ENCODE measurements at regions not wholly inside any gene's neighbourhood (a gene's known extent, or its start where the extent isn't known, plus 50 kb on each side); places are given as distances from the start of the nearest gene placed in this dataset.

- no peak overlapping the region for H3K4me3 ChIP-seq
- H3K27me3 ChIP-seq (ENCODE audit: low read depth), result no peaks in the 10 kb centered on the region
- intact Hi-C loops (cut with DNase I), result no loop called here
Observed at GRCh38 chr6:94622783-94623182, 954.6 kb upstream of the MANEA start.

DNA sequence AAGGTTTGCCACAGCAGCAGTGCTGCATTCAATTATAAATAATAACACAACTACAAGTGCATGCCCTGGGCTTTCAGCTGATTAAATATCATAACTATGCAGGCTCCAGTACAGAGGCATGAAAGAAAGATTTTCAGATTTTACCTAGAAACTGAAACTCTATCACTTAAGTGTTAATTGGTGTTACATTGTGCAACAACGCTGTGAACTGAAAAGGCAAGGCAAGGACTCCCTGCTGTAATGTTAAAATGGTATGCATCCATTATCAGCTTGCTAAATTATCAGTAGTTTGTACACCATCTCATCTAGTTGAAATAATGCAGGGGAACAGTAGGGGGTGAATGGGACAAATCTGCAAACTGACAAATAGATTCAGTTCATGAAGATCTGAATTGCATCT is 976.7 kb upstream of the MANEA start:
- Histone ChIP-seq H3K4me1 (no peaks in the 10 kb centered on the region), H3K27ac (no peak overlapping the region), H3K27me3 (ENCODE audit: low read depth) (no peaks in the 10 kb centered on the region), H3K9me3 (no peaks in the 10 kb centered on the region), H3K36me3 (no peaks in the 10 kb centered on the region), H3K4me3 (no peak overlapping the region)
- intact Hi-C loops (cut with DNase I), result no loop called here
- DNase-seq (no peak), ATAC-seq (no peak)
- TF ChIP-seq, protein P1, sequence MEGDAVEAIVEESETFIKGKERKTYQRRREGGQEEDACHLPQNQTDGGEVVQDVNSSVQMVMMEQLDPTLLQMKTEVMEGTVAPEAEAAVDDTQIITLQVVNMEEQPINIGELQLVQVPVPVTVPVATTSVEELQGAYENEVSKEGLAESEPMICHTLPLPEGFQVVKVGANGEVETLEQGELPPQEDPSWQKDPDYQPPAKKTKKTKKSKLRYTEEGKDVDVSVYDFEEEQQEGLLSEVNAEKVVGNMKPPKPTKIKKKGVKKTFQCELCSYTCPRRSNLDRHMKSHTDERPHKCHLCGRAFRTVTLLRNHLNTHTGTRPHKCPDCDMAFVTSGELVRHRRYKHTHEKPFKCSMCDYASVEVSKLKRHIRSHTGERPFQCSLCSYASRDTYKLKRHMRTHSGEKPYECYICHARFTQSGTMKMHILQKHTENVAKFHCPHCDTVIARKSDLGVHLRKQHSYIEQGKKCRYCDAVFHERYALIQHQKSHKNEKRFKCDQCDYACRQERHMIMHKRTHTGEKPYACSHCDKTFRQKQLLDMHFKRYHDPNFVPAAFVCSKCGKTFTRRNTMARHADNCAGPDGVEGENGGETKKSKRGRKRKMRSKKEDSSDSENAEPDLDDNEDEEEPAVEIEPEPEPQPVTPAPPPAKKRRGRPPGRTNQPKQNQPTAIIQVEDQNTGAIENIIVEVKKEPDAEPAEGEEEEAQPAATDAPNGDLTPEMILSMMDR (IDR thresholded peaks at IDR 0.05), result no peak

More at GRCh38 chr6:94622783-94623182, 954.6 kb upstream of the MANEA start:
- Histone ChIP-seq H3K9me3 (no peaks in the 10 kb centered on the region), H3K27ac (no peak overlapping the region), H3K36me3 (no peaks in the 10 kb centered on the region), H3K4me1 (no peaks in the 10 kb centered on the region)
- DNase-seq (no peak), ATAC-seq (no peak)
- TF ChIP-seq, protein P1 (IDR thresholded peaks at IDR 0.05), result no peak

GRCh38 chr6:94597487-94597886 is 979.8 kb upstream of the MANEA start:
- Histone ChIP-seq H3K9me3 (no peaks in the 10 kb centered on the region), H3K4me1 (no peaks in the 10 kb centered on the region), H3K27ac (no peak overlapping the region), H3K36me3 (no peaks in the 10 kb centered on the region), H3K27me3 (ENCODE audit: low read depth) (no peaks in the 10 kb centered on the region), H3K4me3 (no peak overlapping the region)
- ATAC-seq (no peak), DNase-seq (no peak)
- TF ChIP-seq, protein P1 (IDR thresholded peaks at IDR 0.05), result no peak
- intact Hi-C loops (cut with DNase I), result no loop called here

GRCh38 chr6:94590416-94590815 is 986.9 kb upstream of the MANEA start:
- DNase-seq (no peak), ATAC-seq (no peak)
- Histone ChIP-seq H3K27me3 (ENCODE audit: low read depth) (no peaks in the 10 kb centered on the region), H3K36me3 (no peaks in the 10 kb centered on the region), H3K27ac (no peak overlapping the region), H3K9me3 (no peaks in the 10 kb centered on the region), H3K4me3 (no peak overlapping the region), H3K4me1 (no peaks in the 10 kb centered on the region)
- TF ChIP-seq, protein P1 (IDR thresholded peaks at IDR 0.05), result no peak
- intact Hi-C loops (cut with DNase I), result no loop called here

DNA sequence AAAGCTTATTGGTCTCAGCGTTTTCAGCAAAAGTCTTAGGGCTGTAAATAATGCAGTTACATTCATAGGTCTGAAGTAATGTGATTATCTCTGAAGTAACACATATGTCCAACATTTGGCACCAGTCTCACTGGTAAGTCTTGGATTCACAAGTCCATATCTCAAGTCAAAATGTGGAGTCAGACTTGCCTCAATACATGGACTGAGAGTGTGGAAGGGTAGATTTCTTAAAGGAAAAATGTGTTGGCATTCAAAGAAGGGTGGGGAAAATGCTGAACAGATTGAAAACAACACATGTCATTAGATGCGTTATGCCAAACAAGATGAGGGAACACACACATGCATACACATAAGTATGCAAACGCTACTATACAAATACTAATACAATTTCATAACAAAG is 989.0 kb upstream of the MANEA start:
- no peak for DNase-seq
- H3K27ac ChIP-seq, result no peak overlapping the region
- no peak for ATAC-seq

More for the DNA sequence above, 989.0 kb upstream of the MANEA start:
- Histone ChIP-seq H3K4me3 (no peak overlapping the region), H3K36me3 (no peaks in the 10 kb centered on the region), H3K27me3 (ENCODE audit: low read depth) (no peaks in the 10 kb centered on the region), H3K9me3 (no peaks in the 10 kb centered on the region), H3K4me1 (no peaks in the 10 kb centered on the region)
- intact Hi-C loops (cut with DNase I), result no loop called here
- TF ChIP-seq, protein P1 (IDR thresholded peaks at IDR 0.05), result no peak
